GM23338 (cell line): ENCODE measurements at regions not wholly inside any gene's neighbourhood (a gene's known extent, or its start where the extent isn't known, plus 50 kb on each side); places are given as distances from the start of the nearest gene placed in this dataset.
A peak's percentile ranks its signal among the peaks of the same experiment; 100 is the strongest.

Experiments
- ATAC-seq: fragments of 200-7000 bp; cut with Tn5 transposase; 3 replicates; pipeline ENCODE4 v1.9.1; 2020
- DNase-seq: peaks from one replicate; pipeline ENCODE4 v3.0.0-alpha.2; 2015; ENCODE audit warnings: low spot score
- H2AFZ ChIP-seq: fragments of 200-600 bp; sonication (generic); 2 replicates; pipeline ENCODE4 v1.8.0; 2016; ENCODE audit warnings: antibody characterized with exemption, mild to moderate bottlenecking, moderate library complexity
- H3F3A ChIP-seq: fragments of 200-600 bp; sonication (generic); replicated peaks from 2 replicates; pipeline ENCODE4 v1.8.0; 2017; ENCODE audit warnings: antibody characterized with exemption, mixed run types, low read depth
- H3K27ac ChIP-seq: fragments of 200-600 bp; sonication (generic); 2 replicates; pipeline ENCODE4 v1.6.1; 2016; ENCODE audit warnings: low read depth
- H3K27me3 ChIP-seq: fragments of 200-600 bp; sonication (generic); 2 replicates; pipeline ENCODE4 v1.8.0; 2016; ENCODE audit warnings: mild to moderate bottlenecking, mixed run types, moderate library complexity; ENCODE audit not compliant: insufficient read depth
- H3K36me3 ChIP-seq: fragments of 200-600 bp; sonication (generic); 2 replicates; pipeline ENCODE4 v1.8.0; 2016; ENCODE audit warnings: mild to moderate bottlenecking; ENCODE audit not compliant: insufficient read depth
- H3K4me1 ChIP-seq: fragments of 200-600 bp; sonication (generic); 2 replicates; pipeline ENCODE4 v1.8.0; 2016; ENCODE audit warnings: mild to moderate bottlenecking, moderate library complexity; ENCODE audit not compliant: insufficient read depth
- H3K4me2 ChIP-seq: fragments of 200-600 bp; sonication (generic); 2 replicates; pipeline ENCODE4 v1.7.1; 2017; ENCODE audit warnings: mixed run types
- H3K4me3 ChIP-seq: fragments of 200-600 bp; sonication (generic); 2 replicates; pipeline ENCODE4 v1.6.1; 2016; ENCODE audit warnings: mixed run types
- H3K79me2 ChIP-seq: fragments of 200-600 bp; sonication (generic); replicated peaks from 2 replicates; pipeline ENCODE4 v1.8.0; 2017; ENCODE audit warnings: mild to moderate bottlenecking; ENCODE audit not compliant: insufficient read depth
- H3K9me2 ChIP-seq: fragments of 200-600 bp; sonication (generic); 2 replicates; pipeline ENCODE4 v1.8.0; 2017; ENCODE audit not compliant: insufficient read depth
- H4K20me1 ChIP-seq: fragments of 200-600 bp; sonication (generic); replicated peaks from 2 replicates; pipeline ENCODE4 v1.8.0; 2017; ENCODE audit warnings: mild to moderate bottlenecking; ENCODE audit not compliant: insufficient read depth
- H3K27ac Mint-ChIP-seq: 2 replicates; pipeline ENCODE4 v1.8.0; 2020; ENCODE audit warnings: inconsistent platforms, mild to moderate bottlenecking, moderate library complexity, mixed read lengths
- H3K27me3 Mint-ChIP-seq: 3 replicates; pipeline ENCODE4 v1.8.0; 2022; ENCODE audit warnings: low read depth, mild to moderate bottlenecking, moderate library complexity, mixed read lengths, inconsistent platforms; ENCODE audit not compliant: insufficient read depth, poor library complexity
- H3K36me3 Mint-ChIP-seq: 3 replicates; pipeline ENCODE4 v1.8.0; 2021; ENCODE audit warnings: low read depth, mild to moderate bottlenecking, inconsistent platforms, moderate library complexity, mixed read lengths
- H3K4me1 Mint-ChIP-seq: 3 replicates; pipeline ENCODE4 v1.8.0; 2020; ENCODE audit warnings: mild to moderate bottlenecking, inconsistent platforms, mixed read lengths
- H3K4me3 Mint-ChIP-seq: 3 replicates; pipeline ENCODE4 v1.8.0; 2021; ENCODE audit warnings: moderate library complexity, mild to moderate bottlenecking, inconsistent platforms, mixed read lengths
- H3K9me3 Mint-ChIP-seq: 3 replicates; pipeline ENCODE4 v1.8.0; 2020; ENCODE audit warnings: moderate library complexity, mild to moderate bottlenecking, inconsistent platforms, mixed read lengths
- CTCF ChIP-seq, 2 experiments: fragments of 200-600 bp in 1 of 2; sonication (generic) in 1 of 2; conservative IDR thresholded peaks; 2 replicates each; pipeline versions ENCODE4 v1.5.1 to v1.6.1; 2016 to 2017; ENCODE audit warnings: antibody characterized with exemption in 2 of 2, low read depth in 2 of 2, mild to moderate bottlenecking in 2 of 2, moderate library complexity in 1 of 2
- EZH2 ChIP-seq: fragments of 200-600 bp; sonication (generic); IDR thresholded peaks from one replicate; pipeline ENCODE4 v1.8.0; 2017; ENCODE audit warnings: antibody characterized with exemption, mild to moderate bottlenecking, low read depth; ENCODE audit not compliant: unreplicated experiment
- EZH2phosphoT487 ChIP-seq: fragments of 200-600 bp; sonication (generic); IDR thresholded peaks from one replicate; pipeline ENCODE4 v1.8.1; 2018; ENCODE audit warnings: antibody characterized with exemption; ENCODE audit not compliant: unreplicated experiment
- POLR2AphosphoS5 ChIP-seq: IDR thresholded peaks from 2 replicates; pipeline ENCODE4 v1.6.1; 2016; ENCODE audit warnings: antibody characterized with exemption, low read depth
- STAT1 ChIP-seq: IDR thresholded peaks from one replicate; pipeline ENCODE4 v1.6.1; 2016; ENCODE audit warnings: antibody characterized with exemption; ENCODE audit not compliant: unreplicated experiment
- ZNF114 ChIP-seq: fragments of 250-450 bp; sonication (Bioruptor Pico); IDR thresholded peaks from 2 replicates; pipeline ENCODE4 v1.5.0; 2020; ENCODE audit warnings: mild to moderate bottlenecking, moderate library complexity
- ZNF462 ChIP-seq: fragments of 250-450 bp; sonication (Bioruptor Pico); IDR thresholded peaks from 2 replicates; pipeline ENCODE4 v1.5.0; 2020; ENCODE audit warnings: mild to moderate bottlenecking, moderate library complexity

GRCh38 chr12:59252731-59253130 lies 332.4 kb upstream of the LRIG3 start (continued):
- TF ChIP-seq ZNF462 (CRISPR knock-in tag) (no peak), STAT1 (no peak), POLR2AphosphoS5 (no peak), CTCF (conservative IDR thresholded peaks at IDR 0.05; ENCODE audit: low read depth in 2 of 2) (no peak), EZH2 (no peak), ZNF114 (CRISPR knock-in tag) (no peak)

- Histone ChIP-seq H3K4me2 (no peak overlapping the region), H3F3A (no peaks in the 10 kb centered on the region), H4K20me1 (no peaks in the 10 kb centered on the region), H3K4me1 (peaks cover 15% of the 10 kb centered on the region), H2AFZ (0 out of 2 replicates have a peak overlapping the region, but pooled peaks have one; percentile 1), H3K27ac (no peak overlapping the region), H3K9me2 (peaks cover 10% of the 10 kb centered on the region; the same call in 1 of the 2 replicates), H3K27me3 (no peaks in the 10 kb centered on the region), H3K4me3 (no peak overlapping the region), H3K79me2 (no peaks in the 10 kb centered on the region), H3K36me3 (peaks cover 12% of the 10 kb centered on the region)
- no peak for DNase-seq
- ATAC-seq: no peak
- Mint-ChIP-seq H3K4me1 (peaks cover 6% of the 10 kb centered on the region; the same call in 2 of the 3 replicates), H3K9me3 (peaks cover 31% of the 10 kb centered on the region), H3K4me3 (no peak overlapping the region), H3K27ac (no peak overlapping the region; the same call in 1 of the 2 replicates), H3K36me3 (peaks cover 25% of the 10 kb centered on the region), H3K27me3 (peaks cover 2% of the 10 kb centered on the region)
- no peak for TF ChIP-seq EZH2phosphoT487
- TF ChIP-seq ZNF462 (CRISPR knock-in tag): no peak
Observed at GRCh38 chr12:59250766-59251165, 330.5 kb upstream of the LRIG3 start.
